NCI-H82 (cell line): ENCODE measurements at regions not wholly inside any gene's neighbourhood (a gene's known extent, or its start where the extent isn't known, plus 50 kb on each side); places are given as distances from the start of the nearest gene placed in this dataset.

ENCODE experiments used
- DNase-seq: peaks from one replicate; lab custom pipeline; 2025; lab: John Stamatoyannopoulos, UW

- no peak for DNase-seq
These were observed 169.1 kb upstream of the MEOX2 start for GRCh38 chr7:15855525-15856109.

- DNase-seq = no peak
These were observed 168.5 kb upstream of the MEOX2 start for GRCh38 chr7:15854841-15855524.

- no peak for DNase-seq
These were observed 167.5 kb upstream of the MEOX2 start for GRCh38 chr7:15853832-15854470.

GRCh38 chr7:15851201-15851600, 164.7 kb upstream of the MEOX2 start:
- peak; percentile 16 for DNase-seq

GRCh38 chr7:15848901-15849300, 162.4 kb upstream of the MEOX2 start:
- no peak for DNase-seq

GRCh38 chr7:15848362-15848761, 161.9 kb upstream of the MEOX2 start:
- no peak for DNase-seq

- no peak for DNase-seq
These were observed 159.4 kb upstream of the MEOX2 start for GRCh38 chr7:15845868-15846267.

GRCh38 chr7:15845461-15845860, 159.0 kb upstream of the MEOX2 start:
- DNase-seq = no peak

GRCh38 chr7:15839416-15840100, 153.1 kb upstream of the MEOX2 start:
- peak; percentile 51 for DNase-seq

GRCh38 chr7:15838265-15838664, 151.8 kb upstream of the MEOX2 start:
- no peak for DNase-seq

GRCh38 chr7:15837306-15837950, 150.9 kb upstream of the MEOX2 start:
- no peak for DNase-seq

GRCh38 chr7:15836651-15837050, 150.2 kb upstream of the MEOX2 start:
- DNase-seq = no peak

- DNase-seq = no peak
These were observed 149.6 kb upstream of the MEOX2 start for GRCh38 chr7:15836041-15836440.

- DNase-seq = no peak
These were observed 148.0 kb upstream of the MEOX2 start for GRCh38 chr7:15834446-15834845.

- DNase-seq = no peak
These were observed 146.5 kb upstream of the MEOX2 start for GRCh38 chr7:15832996-15833395.

GRCh38 chr7:15831606-15832005, 145.1 kb upstream of the MEOX2 start:
- no peak for DNase-seq

GRCh38 chr7:15829691-15830090, 143.2 kb upstream of the MEOX2 start:
- no peak for DNase-seq

- DNase-seq = peak; percentile 10
These were observed 142.4 kb upstream of the MEOX2 start for GRCh38 chr7:15828881-15829280.

- peak; percentile 38 for DNase-seq
These were observed 135.3 kb upstream of the MEOX2 start for GRCh38 chr7:15821484-15822427.

GRCh38 chr7:15820319-15820718, 133.8 kb upstream of the MEOX2 start:
- no peak for DNase-seq

GRCh38 chr7:15816835-15817426, 130.4 kb upstream of the MEOX2 start:
- no peak for DNase-seq
